HG02943 (cell line): ENCODE measurements at regions not wholly inside any gene's neighbourhood (a gene's known extent, or its start where the extent isn't known, plus 50 kb on each side); places are given as distances from the start of the nearest gene placed in this dataset.
"Not testable (repeated sequence)": the region's sequence is repeated elsewhere in the genome, so short reads cannot be mapped to it uniquely, and the experiment has no call there.

Source experiments
- ATAC-seq: cut with Tn5 transposase; IDR thresholded peaks from one replicate; pipeline ENCODE4 v1.9.1; 2021; ENCODE audit warnings: mild to moderate bottlenecking, low read depth, moderate library complexity; ENCODE audit not compliant: unreplicated experiment

DNA sequence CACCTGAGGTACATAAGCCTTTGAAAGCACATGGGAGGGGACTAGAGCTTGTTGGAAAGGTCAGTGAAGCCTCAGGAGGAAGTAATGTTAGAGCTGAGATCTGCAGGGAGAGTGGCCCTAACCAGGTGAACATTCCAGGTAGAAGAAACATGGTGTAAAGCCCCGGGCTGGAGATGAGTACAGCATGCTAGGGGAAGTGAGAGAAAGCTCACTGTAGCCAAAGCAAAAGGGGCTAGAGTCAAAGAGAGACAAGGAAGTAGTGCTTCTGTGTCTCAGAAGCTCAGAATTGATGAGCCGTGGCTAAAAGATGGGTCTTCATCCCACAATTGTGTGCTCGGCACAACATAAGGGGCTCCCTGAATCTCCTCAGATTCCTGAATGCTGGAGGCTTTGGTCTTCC lies 481.8 kb downstream of the XYLT1 start:
- ATAC-seq, result no peak

DNA sequence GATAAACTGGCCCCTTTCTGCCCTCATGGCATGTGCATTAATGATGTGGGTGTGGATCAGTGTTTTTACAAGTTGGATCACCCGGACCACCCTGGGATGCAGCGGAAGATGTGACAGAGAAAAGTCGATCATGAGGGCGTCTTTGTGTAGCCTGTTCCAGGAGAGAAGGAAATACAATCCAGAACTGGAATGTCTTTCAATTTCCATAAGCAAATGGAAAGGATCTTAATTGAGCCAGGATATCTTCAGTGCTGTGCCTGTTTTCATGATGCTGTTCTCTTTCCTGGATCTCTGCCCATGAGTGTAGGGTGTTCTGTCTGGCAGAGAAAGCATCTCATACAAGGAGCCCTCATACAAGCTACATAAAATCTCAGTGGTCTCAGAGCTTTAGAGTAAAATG lies 481.4 kb downstream of the XYLT1 start:
- ATAC-seq, result no peak

GRCh38 chr16:16991711-16992110 lies 479.0 kb downstream of the XYLT1 start:
- ATAC-seq, result no peak

DNA sequence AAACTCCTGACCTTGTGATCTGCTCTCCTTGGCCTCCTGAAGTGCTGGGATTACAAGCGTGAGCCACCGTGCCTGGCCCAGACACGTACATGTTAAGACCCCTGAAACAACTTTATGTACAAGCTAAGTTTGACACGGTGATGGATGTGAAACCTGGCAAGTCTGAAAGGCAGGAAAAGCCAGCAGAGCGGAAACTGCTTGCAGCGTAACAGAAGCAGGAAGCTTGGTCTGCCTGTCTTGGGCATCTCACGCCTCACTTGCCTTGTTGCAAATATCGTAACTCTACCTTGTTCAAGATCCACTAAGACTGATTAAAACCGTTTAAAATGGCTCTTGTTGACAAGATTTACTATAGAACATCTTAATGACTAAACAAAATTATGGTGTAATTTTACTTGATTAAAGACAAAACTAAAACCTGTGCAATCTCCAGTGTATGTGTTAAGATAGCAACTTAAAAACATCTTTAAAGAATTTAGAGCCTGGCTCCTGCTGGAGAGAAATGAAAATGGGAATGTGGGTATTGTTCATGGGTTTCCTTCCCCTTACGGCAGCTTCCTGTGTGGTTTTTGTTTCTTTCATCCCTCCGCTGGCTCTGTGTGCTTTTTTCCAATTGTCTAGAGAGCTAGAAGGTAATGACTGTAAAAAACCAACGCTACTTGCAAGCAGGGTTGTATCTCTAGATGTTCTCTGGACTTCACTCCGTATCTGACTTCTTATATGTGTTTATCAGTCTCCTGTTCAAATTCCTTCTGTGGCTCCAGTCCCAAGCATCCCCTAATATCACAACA lies 477.6 kb downstream of the XYLT1 start:
- no peak for ATAC-seq

DNA sequence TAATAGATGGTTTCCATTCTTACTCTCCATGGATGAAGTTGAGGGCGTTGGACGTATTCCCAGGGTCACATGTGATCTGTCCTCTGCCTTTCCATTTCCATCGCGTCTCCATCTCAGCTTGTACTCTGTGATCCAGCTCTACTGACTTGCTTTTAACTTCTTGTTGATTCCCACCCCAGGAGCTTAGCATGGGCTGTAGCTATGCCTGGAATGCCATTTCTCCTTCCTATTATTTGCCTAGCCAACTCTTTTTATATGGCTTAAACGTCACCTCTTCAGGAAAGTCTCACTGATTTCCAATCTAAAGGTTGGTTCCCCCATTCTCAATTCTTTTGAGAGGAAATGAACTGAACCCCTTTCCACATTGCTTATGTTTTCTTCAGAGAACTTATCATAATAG lies 475.9 kb downstream of the XYLT1 start:
- no peak for ATAC-seq

- no peak for ATAC-seq
Observed at GRCh38 chr16:16996827-16997226, 473.9 kb downstream of the XYLT1 start.

GRCh38 chr16:16997349-16997748 lies 473.4 kb downstream of the XYLT1 start:
- no peak for ATAC-seq

- ATAC-seq, result no peak
Observed at GRCh38 chr16:17001471-17001870, 469.3 kb downstream of the XYLT1 start.

DNA sequence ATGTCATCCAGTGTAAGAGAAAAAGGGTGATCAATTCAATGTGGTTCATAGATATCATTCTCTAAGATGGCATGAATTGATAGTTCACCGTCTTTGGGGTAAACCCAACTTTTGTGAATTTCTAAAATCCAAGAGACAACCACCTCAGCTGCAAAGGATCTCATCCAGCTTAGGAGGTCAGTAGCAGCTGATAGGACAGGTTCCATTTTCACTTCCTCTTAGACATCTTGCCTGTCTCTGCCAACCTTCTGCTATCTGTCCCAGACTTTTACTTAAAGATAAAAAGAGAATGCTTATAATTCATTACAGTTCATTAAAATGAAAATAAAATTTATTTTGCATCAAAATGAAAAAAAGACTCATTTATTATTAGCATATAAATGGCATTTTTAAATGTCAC lies 468.2 kb downstream of the XYLT1 start:
- ATAC-seq, result no peak

GRCh38 chr16:17005963-17006362 lies 464.8 kb downstream of the XYLT1 start:
- not testable (repeated sequence) for ATAC-seq

- ATAC-seq, result no peak
Observed at GRCh38 chr16:17011712-17012111, 459.0 kb downstream of the XYLT1 start.

GRCh38 chr16:17013038-17013437 lies 457.7 kb downstream of the XYLT1 start:
- no peak for ATAC-seq

- no peak for ATAC-seq
Observed at GRCh38 chr16:17014484-17015121, 456.2 kb downstream of the XYLT1 start.

GRCh38 chr16:17015702-17016101 lies 455.1 kb downstream of the XYLT1 start:
- no peak for ATAC-seq

DNA sequence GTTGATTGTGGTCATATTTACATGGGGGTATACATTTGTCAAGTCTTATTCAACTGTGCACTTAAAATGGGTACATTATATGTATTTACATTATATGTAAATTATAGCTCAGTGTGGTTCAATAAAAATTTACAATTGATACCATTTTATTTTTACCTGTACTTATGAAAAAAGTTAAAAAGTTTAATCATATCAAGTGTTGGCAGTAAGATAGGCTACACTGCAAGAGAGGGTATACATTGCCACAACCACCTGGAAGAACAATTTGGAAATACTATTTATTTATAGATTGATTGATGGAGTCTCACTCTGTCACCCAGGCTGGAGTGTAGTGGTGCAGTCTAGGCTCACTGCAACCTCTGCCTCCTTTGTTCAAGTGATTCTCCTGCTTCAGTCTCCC lies 453.3 kb downstream of the XYLT1 start:
- no peak for ATAC-seq

DNA sequence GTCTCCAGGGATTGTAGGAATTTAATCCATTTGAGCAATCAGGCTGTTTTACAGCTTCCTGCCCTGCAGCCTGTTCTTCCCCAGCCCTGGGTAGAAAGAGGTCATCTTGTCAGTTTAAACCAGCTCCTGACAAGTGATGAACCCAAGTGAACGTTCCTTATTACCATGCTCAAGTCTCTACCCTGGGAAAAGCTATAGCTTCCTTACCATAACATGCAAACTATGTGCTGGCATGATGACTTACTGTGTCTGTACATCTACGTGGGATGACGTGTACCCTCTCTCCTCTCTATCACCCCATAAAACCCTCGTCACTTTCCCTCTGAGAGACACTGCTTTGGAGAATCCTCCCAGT lies 452.2 kb downstream of the XYLT1 start:
- no peak for ATAC-seq

- no peak for ATAC-seq
Observed at GRCh38 chr16:17019366-17019765, 451.4 kb downstream of the XYLT1 start.

DNA sequence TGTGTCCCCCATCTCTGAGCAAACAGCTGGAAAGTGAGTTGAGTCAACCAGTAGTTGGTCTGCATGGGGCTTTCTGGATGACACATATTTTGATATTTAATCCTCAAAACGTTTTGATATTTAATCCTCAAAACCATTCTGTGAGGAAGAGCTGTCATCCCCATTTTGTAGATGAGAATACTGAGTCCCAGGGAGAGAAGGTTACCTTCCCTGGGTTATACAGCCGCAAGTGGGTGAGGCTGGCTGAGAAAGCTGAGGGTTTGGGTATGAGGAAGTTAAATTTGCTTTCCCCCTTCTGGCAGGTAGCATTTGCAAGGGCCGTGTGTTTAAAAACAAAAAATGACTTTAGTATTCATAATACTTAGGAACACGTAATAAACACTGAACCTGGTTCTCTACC lies 447.2 kb downstream of the XYLT1 start:
- ATAC-seq, result no peak

- ATAC-seq, result no peak
Observed at GRCh38 chr16:17024514-17024913, 446.2 kb downstream of the XYLT1 start.

- peak; percentile 79 for ATAC-seq
Observed at GRCh38 chr16:17026600-17027242, 444.0 kb downstream of the XYLT1 start.

DNA sequence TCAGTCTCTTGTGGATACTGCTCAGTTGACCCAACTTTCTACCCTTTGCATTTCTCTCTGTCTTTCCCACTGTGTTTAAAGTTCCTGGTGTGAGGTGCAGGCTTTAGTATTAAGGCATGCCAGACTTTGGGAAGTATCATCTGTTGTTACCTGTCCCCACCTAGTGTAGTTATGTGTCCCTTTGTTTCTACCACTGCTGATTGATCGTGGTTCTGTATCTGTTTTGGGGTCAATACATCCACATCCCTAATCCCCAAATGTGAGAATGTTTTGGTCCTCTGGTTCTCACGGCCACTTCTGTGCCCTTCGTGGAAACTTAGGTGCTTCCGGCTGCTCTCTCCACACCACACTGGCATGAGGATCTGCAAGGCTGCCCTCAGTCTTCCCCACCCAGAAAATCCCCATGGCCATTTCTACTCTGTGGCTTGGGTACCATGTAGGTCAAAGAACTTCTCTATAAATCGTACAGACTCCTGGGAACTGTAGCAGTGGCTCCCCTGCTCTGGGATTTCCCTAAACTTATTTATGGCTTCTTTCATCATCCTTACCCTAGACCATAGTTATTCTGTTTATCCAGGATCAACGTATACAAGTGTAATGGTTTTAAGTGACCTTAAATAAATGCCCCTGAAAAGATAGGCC lies 443.2 kb downstream of the XYLT1 start:
- ATAC-seq, result no peak
